BJ (cell line): ENCODE measurements at regions not wholly inside any gene's neighbourhood (a gene's known extent, or its start where the extent isn't known, plus 50 kb on each side); places are given as distances from the start of the nearest gene placed in this dataset.

ENCODE experiments used
- CTCF ChIA-PET: fragments of 350-600 bp; formaldehyde crosslinking; extraction: SDS; loops from one replicate; lab custom pipeline; 2021; ENCODE audit warnings: antibody characterized with exemption, inconsistent platforms; lab: Yijun Ruan, JAX
- POLR2A ChIA-PET: fragments of 300-600 bp; sonication (Branson Sonifier 250); formaldehyde crosslinking; extraction: SDS; loops from one replicate; lab custom pipeline; 2021; ENCODE audit warnings: antibody characterized with exemption; lab: Charles Lee
- DNase-seq: peaks from one replicate; pipeline ENCODE4 v3.0.0-alpha.2; 2011; ENCODE audit warnings: low read depth
- H3K27me3 ChIP-seq: 2 replicates; pipeline ENCODE4 v1.6.0; 2011; ENCODE audit warnings: low read length; ENCODE audit not compliant: control insufficient read depth, insufficient read depth
- H3K36me3 ChIP-seq: 2 replicates; pipeline ENCODE4 v1.5.1; 2011; ENCODE audit warnings: low read length; ENCODE audit not compliant: control insufficient read depth, insufficient read depth
- H3K4me3 ChIP-seq: 2 replicates; pipeline ENCODE4 v1.5.1; 2011; ENCODE audit warnings: low read depth, mild to moderate bottlenecking, control low read depth, low read length
- CTCF ChIP-seq: IDR thresholded peaks from 2 replicates; pipeline ENCODE4 v1.5.1; 2011; ENCODE audit warnings: low read depth, mild to moderate bottlenecking, control low read depth, inconsistent platforms, low read length, moderate library complexity; ENCODE audit not compliant: insufficient read depth

GRCh38 chr13:65159803-65160202 is 2070.3 kb downstream of the PCDH9 start:
- Histone ChIP-seq H3K36me3 (no peaks in the 10 kb centered on the region), H3K27me3 (no peaks in the 10 kb centered on the region), H3K4me3 (no peak overlapping the region)
- DNase-seq = no peak
- CTCF ChIA-PET = no interaction called here
- POLR2A ChIA-PET = no interaction called here
- no peak for TF ChIP-seq CTCF

- H3K4me3 ChIP-seq = no peak overlapping the region
- TF ChIP-seq CTCF = no peak
- ChIA-PET CTCF (no interaction called here), POLR2A (no interaction called here)
- DNase-seq = no peak
- H3K36me3 ChIP-seq = no peaks in the 10 kb centered on the region
- no peaks in the 10 kb centered on the region for H3K27me3 ChIP-seq
These were observed 2074.3 kb downstream of the PCDH9 start for GRCh38 chr13:65155861-65156260.

GRCh38 chr13:65154661-65155447 is 2075.3 kb downstream of the PCDH9 start:
- no peak for DNase-seq
- Histone ChIP-seq H3K36me3 (no peaks in the 10 kb centered on the region), H3K27me3 (no peaks in the 10 kb centered on the region), H3K4me3 (no peak overlapping the region)
- CTCF ChIA-PET = no interaction called here
- no peak for TF ChIP-seq CTCF
- POLR2A ChIA-PET = no interaction called here

GRCh38 chr13:65149687-65150086 is 2080.4 kb downstream of the PCDH9 start:
- H3K27me3 ChIP-seq = no peaks in the 10 kb centered on the region
- H3K4me3 ChIP-seq = no peak overlapping the region
- no peaks in the 10 kb centered on the region for H3K36me3 ChIP-seq
- TF ChIP-seq CTCF = no peak
- CTCF ChIA-PET = no interaction called here
- DNase-seq = no peak
- POLR2A ChIA-PET = no interaction called here

- no peak overlapping the region for H3K4me3 ChIP-seq
- no peak for TF ChIP-seq CTCF
- H3K27me3 ChIP-seq = no peaks in the 10 kb centered on the region
- ChIA-PET CTCF (no interaction called here), POLR2A (no interaction called here)
- no peak for DNase-seq
- no peaks in the 10 kb centered on the region for H3K36me3 ChIP-seq
These were observed 2086.2 kb downstream of the PCDH9 start for GRCh38 chr13:65143920-65144319.
